Hindlimb muscle (tissue), 1 donor: ENCODE measurements at regions not wholly inside any gene's neighbourhood (a gene's known extent, or its start where the extent isn't known, plus 50 kb on each side); places are given as distances from the start of the nearest gene placed in this dataset.

ENCODE experiments used
- DNase-seq: peaks from one replicate; pipeline ENCODE4 v3.0.0-alpha.2; 2013

DNA sequence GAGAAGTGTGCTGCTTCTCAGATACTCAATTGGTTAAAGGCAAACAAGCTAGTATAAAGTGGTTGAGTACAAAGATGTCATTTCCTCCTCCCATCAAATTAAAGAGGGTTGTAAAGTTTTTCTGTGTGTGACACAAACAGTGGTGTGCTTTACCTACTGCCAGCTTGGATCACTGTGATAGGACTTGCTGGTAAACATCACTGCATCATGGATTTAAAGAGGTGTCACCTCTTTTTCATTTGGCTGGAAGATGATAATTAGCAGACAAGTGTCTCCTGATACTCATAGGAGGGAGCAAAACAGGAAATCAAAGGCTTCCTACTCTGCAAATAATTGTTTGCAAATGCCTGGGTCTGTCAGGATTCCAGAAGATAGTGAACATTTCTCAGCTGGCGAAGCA lies 200.5 kb downstream of the MDFIC start:
- DNase-seq: no peak

DNA sequence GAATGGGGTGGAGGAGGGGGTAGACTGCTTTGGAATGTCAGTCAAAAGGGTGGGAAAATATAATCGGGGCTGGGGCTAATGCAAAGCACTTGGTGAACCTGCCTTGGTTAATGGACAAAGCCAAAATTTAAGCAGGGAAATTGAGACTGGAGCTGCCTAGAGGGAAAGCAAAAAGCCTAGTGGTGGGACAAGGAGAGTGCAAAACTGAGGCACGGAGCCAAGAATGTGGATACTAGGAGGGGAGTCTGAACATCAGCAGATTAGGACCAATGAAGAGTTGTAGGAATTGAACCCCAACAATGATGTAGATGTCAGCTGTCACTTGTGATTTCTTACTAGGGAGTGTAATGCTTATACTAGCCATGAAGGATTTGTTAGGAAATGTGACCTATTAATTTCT lies 195.9 kb downstream of the MDFIC start:
- DNase-seq: no peak

DNA sequence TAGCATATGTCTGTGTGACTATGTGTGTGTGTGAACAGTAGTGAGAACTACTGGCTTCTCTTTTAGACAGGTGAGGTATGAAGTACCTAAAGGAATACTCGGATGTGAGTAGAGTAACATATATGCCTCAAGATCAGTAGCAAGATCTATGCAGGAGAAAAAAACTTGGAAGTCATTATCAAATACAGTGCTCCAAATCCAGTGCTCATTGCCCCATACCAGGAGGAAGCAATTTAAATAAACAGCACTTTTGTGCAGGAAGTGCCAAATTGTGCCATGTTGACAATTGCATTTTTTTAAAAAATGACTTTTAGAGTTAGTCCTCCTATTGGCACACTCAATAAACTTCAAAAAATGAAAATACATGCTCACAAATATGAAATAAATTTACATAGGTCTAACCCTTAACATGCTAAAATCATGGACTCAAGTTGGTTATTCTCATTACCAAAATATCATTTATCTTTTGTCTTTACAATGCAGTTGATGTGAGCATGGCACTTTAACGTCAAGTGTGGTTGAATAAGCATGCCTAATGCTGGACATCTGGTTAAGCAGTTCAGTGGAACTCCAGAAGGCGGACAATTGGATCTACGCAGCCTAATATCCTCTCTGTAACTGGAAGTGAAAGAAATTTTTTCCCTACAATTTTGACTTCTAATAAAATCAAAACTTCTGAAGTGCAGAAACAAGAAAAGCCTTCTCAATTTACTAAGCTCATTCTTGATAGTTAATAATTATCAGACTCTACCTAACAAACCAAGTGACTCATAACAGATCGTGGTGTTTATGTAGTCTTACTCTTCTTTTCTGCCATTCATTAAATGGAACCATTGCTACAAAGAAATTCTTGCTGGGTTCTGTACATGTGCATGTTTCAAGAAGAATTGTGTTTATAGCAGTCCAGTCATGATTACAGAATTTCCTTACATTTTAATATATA lies 195.2 kb downstream of the MDFIC start:
- no peak for DNase-seq

DNA sequence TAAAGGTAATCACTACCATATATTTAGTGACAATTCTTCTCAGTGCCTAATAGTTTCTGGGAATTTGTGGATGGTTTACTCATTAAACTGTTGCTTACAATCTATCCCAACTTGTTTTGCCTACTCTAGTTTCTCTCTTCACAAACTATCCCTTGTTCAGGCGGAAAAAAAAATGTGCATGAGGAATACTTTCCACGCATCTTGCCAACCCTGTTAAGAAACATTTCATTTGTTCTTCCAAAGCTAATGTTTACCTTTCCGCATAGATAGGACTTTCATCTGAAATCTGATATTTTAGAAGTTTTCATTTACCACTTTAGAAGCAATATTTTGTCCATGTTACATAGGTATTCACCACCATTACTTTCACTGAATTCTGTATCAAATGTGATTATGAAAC lies 191.9 kb downstream of the MDFIC start:
- no peak for DNase-seq

DNA sequence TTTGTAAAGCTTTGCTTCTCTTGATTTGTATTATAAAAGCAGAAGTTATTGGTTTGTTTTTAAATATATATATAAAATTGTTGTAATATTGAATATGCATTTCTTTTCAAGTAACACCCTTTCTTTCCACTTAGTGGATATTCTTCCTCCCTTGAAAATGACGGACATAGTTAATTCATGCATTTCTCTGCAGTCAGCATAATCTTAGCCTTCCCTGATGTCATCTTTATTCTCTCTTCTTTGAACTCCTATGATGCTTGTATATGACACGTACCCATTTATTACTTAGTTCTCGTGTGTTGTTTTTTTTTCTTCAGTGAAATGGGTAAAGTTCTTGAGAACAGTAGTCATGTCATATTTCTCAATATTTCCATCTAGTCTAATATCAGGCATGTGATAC lies 191.2 kb downstream of the MDFIC start:
- DNase-seq: no peak

DNA sequence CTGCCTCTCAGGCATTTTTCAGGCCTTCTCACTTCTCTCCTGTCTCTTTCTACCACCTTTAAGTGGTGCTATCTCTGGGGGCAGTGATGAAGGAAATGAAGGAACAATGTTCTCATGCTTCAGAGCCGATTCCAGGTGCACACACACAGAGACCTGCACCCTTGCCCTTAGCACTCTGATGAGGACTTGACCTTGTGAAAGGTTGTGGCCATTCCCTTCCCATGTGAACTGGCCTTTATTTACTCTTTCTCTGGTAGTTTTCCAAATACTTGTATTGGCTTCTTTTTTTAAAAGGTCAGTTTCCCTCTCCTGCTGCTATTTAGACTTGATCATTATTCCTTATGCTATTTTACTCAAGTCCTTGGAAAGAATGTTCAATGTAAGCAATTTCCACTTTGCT lies 188.6 kb downstream of the MDFIC start:
- no peak for DNase-seq

DNA sequence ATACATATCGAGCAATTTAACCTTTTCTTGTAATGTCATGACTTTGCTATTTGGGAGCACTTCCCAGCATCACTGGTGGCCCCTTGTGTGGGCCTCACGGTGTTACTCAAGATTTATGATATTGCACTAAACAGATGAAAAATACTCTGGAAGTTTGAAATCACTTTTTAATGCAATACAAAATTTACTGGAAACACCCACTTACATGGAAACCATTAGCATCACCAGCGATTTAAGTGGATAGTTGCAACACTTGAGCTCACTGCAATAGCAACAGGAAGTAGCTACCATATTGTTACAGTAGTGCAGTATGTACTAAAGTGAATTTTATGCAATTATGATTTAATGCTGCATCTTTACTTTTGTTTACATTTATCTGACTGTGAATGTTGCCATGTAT lies 184.4 kb downstream of the MDFIC start:
- no peak for DNase-seq

DNA sequence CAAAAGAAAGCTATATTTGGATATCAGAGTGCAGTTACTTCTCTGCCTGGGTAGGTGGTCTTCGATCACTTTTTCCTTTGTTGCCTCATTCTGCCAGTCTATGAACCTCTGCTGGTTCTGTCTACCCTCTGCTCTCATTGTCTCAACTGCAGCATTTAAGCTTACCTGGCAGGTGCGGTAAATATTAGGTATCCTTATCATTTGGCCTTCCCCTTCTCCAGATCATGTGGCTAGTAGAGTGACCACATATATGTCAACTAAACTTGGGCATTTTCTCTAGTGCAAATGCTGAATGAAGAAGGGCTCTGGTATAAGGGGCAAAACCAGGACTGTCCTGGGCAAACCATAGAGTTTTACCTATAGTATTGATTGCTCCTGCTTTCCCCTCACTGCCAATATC lies 180.8 kb downstream of the MDFIC start:
- DNase-seq: no peak

DNA sequence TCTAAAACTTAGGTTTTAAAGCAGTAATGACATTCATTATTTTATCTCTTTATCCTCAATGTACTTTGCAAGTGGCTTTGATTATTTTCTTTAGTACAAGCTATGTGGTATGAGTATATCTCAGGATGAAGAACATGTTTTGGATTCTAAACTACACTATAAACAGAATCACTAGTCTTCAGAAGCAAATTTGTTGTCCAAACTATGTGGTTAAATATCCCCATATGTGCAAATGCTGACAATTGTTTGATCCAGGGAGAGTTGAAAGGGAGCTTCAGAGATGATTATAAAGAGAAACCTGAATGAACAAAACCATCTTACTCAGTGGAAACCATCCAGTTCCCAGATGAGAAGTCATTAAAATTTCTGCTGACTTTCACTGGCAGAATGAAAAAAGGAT lies 179.3 kb downstream of the MDFIC start:
- no peak for DNase-seq

DNA sequence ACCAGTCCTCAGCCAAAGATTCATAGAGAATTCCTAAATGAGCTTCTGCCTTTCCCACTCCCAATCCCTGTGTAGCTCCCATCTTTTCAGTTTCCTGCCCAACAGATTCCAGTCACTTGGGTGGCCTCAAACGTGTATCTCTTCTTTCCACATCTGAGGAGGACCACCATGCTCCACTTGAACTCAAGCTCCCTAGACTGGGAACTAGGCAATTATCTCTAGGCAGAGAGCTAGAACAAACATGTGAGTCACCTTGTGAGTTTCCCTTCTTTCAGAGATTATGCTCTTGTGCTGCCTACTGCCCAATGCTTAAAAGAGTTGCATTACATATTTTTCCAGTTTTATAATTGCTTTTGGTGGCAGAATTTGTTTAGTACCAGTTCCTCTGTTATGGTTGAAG lies 178.0 kb downstream of the MDFIC start:
- no peak for DNase-seq

DNA sequence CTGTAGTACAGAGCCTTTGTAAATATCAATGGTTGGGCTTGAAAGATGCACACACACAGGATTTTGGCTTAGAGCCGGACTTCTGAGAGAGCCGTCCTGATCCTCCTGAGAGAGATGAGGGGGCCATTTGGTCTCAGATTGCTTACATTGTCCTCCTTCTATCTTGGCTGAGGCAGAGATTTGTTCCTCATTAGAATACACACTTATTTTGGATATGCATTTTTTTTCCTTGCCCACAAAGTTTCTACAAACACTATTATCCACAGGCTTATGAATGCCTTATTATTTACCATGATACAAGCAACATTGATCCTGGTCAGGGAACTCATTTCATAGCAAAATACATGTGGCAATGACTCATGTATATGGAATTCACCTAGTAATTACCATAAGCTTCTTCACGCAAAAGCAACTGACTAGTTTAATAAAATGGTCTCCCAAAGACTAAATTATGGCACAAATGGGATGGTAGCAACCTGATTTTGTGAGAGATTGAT lies 175.3 kb downstream of the MDFIC start:
- DNase-seq: no peak

DNA sequence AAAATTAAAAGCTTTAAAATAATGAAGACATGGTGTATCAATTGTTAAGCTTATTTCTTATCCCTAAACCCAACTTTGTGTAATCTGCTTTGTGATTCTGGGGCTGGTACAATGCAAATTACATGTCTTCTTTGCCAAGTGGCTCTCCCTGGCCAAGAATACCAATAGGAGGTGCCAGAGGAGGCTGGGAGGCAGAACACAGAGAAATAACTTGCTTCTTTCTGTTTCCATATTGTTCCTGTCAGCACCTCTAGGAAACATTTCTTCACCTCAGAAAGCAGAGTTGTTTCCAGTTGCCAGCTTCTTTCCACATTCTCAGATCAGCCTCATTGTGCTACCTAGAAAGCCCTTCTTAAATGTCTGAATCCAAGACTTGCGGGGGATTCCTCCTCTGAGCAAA lies 174.4 kb downstream of the MDFIC start:
- no peak for DNase-seq

DNA sequence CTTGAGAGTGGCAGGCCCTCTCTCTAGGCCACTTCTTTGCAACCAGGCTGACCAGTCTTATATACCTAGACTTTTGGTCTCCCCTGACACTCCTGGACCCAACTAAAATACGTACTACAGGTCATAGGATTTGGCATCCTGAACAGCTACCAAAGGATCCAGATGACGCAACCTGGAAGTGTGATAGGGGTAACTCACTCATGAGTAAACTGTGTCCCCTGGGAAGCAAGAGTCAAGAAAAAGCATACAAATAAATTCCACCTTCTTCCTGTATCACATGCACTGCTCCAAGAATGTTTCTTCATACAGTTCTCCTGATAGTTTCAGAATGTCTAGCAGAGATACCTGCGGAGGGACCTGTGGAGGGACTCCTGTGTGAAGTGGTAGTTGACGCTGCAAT lies 172.3 kb downstream of the MDFIC start:
- DNase-seq: no peak

DNA sequence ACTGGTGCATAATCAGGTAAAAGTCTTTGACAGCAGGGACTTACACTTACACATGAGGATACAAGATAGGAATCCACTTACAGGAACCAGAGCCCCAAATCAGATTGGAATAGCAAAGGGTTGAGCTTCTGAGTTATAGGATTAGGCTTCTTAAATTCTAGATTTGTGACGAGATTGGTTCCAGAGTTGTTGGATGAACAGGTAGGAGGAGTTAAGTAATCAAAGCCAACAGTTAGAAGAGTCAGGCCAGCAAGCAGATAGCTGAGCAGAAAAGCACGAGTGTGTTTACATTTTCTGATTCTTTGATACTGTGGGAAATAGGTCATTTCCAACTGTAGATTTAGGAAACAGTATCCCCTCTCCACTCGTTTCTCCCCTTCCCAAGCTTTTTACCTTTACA lies 167.0 kb downstream of the MDFIC start:
- no peak for DNase-seq

DNA sequence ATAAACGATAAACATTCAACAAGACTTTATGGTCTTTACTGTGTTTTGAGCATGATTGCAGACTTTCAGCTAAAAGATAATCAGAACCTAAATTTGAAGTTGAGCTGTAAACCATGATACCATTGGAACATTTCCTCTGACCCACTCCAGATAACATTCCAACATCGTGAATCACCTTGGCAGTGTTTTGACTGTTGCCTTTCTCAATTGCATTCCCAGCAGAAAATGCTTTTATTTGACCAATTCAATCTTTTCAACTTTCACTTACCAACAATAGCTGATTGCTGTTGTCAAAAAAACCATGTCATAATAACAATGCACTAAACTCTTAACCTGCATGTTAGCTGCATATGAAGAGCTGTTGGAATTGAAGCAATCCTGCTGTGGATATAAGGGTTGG lies 165.5 kb downstream of the MDFIC start:
- DNase-seq: no peak

DNA sequence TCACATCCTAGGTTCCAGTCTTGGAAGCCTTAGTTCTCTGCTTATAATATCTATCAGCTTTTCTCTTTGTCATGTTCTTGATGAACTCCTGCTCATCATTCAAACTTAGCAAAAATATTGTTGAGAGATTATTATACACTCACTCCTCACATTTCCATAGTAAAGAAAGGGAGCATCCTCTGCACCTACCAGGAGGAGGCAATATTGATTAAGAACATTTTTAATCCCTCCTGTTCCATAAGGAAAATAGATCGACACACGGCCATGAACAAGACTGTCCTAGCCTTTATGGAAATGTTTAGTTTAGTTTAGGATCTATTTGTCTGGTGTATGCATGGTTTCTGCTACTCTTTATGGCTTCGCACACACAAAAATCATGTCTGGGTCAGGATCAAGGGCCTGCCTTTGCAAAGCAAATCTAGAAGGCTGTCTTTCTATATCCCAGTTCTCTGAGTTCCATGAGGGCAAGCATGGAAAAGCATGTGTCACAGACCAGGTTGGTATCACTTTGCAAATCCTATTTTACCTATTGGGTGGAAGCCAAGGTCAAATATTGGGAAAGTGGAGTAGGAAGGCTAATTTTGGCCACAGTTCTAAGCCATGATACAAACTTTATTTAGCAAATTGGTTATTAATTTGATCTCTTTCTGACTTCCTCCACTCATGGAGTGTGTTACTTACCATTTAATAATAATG lies 164.4 kb downstream of the MDFIC start:
- DNase-seq: no peak

DNA sequence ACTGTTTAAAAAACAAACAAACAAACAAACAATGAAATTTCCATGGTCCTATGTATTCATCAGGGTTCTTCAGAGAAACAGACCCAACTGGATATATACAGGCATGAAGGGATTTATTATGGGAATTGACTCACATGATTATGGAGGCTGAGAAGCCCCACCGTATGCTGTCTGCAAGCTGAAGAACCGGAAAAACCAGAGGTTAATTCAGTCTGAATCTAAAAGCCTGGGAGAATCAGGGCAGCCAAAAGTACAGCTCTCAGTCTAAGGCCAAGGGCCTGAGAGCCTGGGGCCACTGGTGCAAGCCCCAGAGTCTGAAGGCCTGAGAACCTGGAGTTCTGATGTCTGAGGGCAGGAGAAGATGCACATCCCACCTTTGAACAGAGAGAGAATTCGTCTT lies 163.5 kb downstream of the MDFIC start:
- DNase-seq: no peak

DNA sequence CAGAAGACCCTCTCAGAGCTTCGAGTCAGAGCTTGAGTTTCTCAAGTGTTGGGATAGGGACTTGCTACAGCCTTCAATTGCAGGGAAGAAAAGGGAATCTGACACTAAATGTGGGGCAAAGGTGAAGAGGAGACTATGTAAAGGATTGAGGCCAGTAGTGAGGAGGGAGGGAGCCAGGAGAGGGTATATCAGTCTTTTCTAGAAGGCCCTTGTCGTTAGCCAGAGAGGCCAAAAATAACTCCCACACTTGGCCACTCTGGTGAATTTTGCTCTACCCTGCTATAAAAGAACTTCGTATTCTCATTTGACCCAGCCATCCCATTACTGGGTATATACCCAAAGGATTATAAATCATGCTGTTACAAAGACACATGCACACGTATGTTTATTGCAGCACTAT lies 162.0 kb downstream of the MDFIC start:
- DNase-seq: no peak

DNA sequence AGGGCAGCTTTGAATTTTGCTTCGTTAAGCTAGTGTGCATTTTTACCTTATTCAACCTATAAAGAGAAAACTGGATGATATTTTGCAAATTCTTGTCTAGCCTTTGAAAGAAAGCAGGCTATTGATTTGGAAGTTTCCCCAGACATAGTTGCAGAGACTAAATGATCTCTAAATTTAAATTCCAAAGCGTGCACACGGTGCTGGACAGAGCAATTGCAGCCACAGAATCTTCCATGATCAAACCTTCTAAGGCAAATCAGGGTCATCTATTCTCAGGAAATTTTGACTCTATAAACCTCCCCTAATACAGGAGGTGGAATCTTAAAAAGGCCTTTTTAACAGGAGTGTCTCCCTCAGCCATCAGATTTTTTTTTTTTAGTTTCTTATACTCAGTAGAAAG lies 159.9 kb downstream of the MDFIC start:
- no peak for DNase-seq

DNA sequence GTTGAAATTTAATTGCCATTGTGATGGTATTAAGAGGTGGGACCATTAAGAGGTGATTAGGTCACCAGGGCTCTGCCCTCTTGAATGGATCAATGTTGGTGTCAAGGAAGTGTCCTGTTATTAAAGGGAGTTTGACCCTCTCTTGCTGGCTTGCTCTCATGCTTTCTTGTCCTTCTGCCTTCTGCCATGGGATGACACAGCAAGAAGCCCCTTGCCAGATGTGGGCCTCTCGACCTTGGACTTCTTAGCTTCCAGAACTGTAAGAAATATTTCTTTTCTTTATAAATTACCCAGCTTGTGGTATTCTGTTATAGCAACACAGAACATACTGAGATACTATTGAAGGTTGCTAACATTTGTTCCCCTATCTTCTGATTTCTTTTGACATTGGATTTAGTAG lies 157.0 kb downstream of the MDFIC start:
- DNase-seq: no peak

DNA sequence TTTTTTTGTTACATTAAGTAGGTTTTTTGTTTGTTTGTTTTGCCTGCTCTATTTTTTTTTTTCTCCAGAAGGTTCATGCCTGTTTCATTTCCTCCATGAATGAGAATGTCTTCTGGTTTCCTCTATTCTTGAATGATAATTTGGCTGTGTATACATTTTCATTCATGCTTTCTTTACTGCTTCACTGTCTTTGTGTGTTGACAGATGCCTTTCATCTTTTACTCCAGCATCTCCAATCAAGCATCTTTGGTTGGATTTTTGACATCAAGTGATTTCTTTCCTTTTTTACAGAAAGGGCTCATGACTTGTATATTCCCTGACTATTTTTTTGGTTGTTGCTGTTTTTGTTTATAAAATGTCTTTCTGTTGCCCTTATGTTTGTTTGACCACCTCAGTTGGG lies 156.5 kb downstream of the MDFIC start:
- no peak for DNase-seq

DNA sequence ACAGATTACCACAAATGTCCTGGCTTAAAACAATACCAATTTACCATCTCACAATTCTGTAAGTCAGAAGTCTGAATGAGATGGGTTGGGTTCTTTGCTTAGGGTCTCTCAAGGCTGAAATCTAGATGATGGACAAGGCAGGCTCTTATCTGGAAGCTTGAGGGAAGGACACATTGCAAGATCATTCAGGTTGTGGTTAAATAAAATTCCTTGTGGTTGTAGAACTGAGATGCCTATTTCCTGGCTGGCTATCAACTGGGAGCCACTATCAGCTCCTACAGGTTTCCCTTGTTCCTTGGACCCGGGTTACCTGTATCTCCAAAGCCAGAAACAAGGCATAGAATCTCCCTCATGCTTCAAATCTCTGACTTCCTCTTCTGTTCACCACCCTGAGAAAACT lies 148.4 kb downstream of the MDFIC start:
- DNase-seq: no peak
